H9 (cell line): ENCODE measurements at regions not wholly inside any gene's neighbourhood (a gene's known extent, or its start where the extent isn't known, plus 50 kb on each side); places are given as distances from the start of the nearest gene placed in this dataset.

Experiments used
- DNase-seq: peaks from one replicate; pipeline ENCODE4 v3.0.0-alpha.2; 2017
- H2AFZ ChIP-seq: one replicate; pipeline ENCODE4 v1.6.1; 2013; ENCODE audit warnings: mild to moderate bottlenecking, low read length, control low read depth, moderate library complexity
- H2AK5ac ChIP-seq: 2 replicates; pipeline ENCODE4 v1.6.1; 2013; ENCODE audit warnings: low read length, control low read depth, mixed read lengths; ENCODE audit not compliant: insufficient read length
- H2BK120ac ChIP-seq: one replicate; pipeline ENCODE4 v1.6.1; 2013; ENCODE audit warnings: low read depth, mild to moderate bottlenecking, low read length, control low read depth, inconsistent platforms; ENCODE audit not compliant: poor library complexity, severe bottlenecking
- H2BK12ac ChIP-seq: 2 replicates; pipeline ENCODE4 v1.6.1; 2013; ENCODE audit warnings: low read length, control low read depth, mixed read lengths, low read depth; ENCODE audit not compliant: insufficient read length
- H2BK15ac ChIP-seq: 2 replicates; pipeline ENCODE4 v1.6.1; 2013; ENCODE audit warnings: low read depth, low read length, control low read depth
- H2BK20ac ChIP-seq: one replicate; pipeline ENCODE4 v1.6.1; 2013; ENCODE audit warnings: low read depth, mild to moderate bottlenecking, low read length, control low read depth, inconsistent platforms; ENCODE audit not compliant: poor library complexity, severe bottlenecking
- H2BK5ac ChIP-seq: 2 replicates; pipeline ENCODE4 v1.6.1; 2013; ENCODE audit warnings: low read length, control low read depth, mixed read lengths; ENCODE audit not compliant: insufficient read length
- H3K14ac ChIP-seq: 2 replicates; pipeline ENCODE4 v1.6.1; 2013; ENCODE audit warnings: low read length, control low read depth; ENCODE audit not compliant: insufficient read depth
- H3K18ac ChIP-seq: 2 replicates; pipeline ENCODE4 v1.6.1; 2013; ENCODE audit warnings: low read depth, mild to moderate bottlenecking, mixed read lengths, low read length, control low read depth; ENCODE audit not compliant: insufficient read length
- H3K23ac ChIP-seq: 2 replicates; pipeline ENCODE4 v1.6.1; 2013; ENCODE audit warnings: low read length, control low read depth, mixed read lengths, low read depth; ENCODE audit not compliant: insufficient read length
- H3K23me2 ChIP-seq: 2 replicates; pipeline ENCODE4 v1.6.1; 2013; ENCODE audit warnings: low read depth, mild to moderate bottlenecking, mixed read lengths, low read length, control low read depth; ENCODE audit not compliant: insufficient read length, poor library complexity, severe bottlenecking
- H3K27ac ChIP-seq: 2 replicates; pipeline ENCODE4 v1.5.1; 2013; ENCODE audit warnings: low read length, control low read depth, mixed read lengths, low read depth; ENCODE audit not compliant: insufficient read length
- H3K27me3 ChIP-seq: 2 replicates; pipeline ENCODE4 v1.6.1; 2013; ENCODE audit warnings: low read length, control low read depth, inconsistent platforms; ENCODE audit not compliant: insufficient read depth
- H3K4ac ChIP-seq: 2 replicates; pipeline ENCODE4 v1.6.1; 2013; ENCODE audit warnings: low read depth, mild to moderate bottlenecking, control low read depth, inconsistent platforms, low read length, moderate library complexity
- H3K4me1 ChIP-seq: 2 replicates; pipeline ENCODE4 v1.6.1; 2013; ENCODE audit warnings: low read length, control low read depth, inconsistent platforms; ENCODE audit not compliant: insufficient read depth
- H3K4me2 ChIP-seq: 2 replicates; pipeline ENCODE4 v1.6.1; 2013; ENCODE audit warnings: low read length, control low read depth, mixed read lengths; ENCODE audit not compliant: insufficient read length, insufficient read depth
- H3K56ac ChIP-seq: 2 replicates; pipeline ENCODE4 v1.6.1; 2013; ENCODE audit warnings: low read depth, mild to moderate bottlenecking, mixed read lengths, low read length, control low read depth; ENCODE audit not compliant: insufficient read length
- H3K79me1 ChIP-seq: 2 replicates; pipeline ENCODE4 v1.6.1; 2013; ENCODE audit warnings: low read depth, mild to moderate bottlenecking, moderate library complexity, low read length, control low read depth, inconsistent platforms; ENCODE audit not compliant: insufficient read depth, poor library complexity, severe bottlenecking
- H3K79me2 ChIP-seq: 2 replicates; pipeline ENCODE4 v1.6.1; 2013; ENCODE audit warnings: low read length, control low read depth, inconsistent platforms; ENCODE audit not compliant: insufficient read depth
- H3K9ac ChIP-seq: 2 replicates; pipeline ENCODE4 v1.6.1; 2013; ENCODE audit warnings: low read length, control low read depth, mixed read lengths; ENCODE audit not compliant: insufficient read length; ENCODE audit errors: extremely low read depth
- H3K9me3 ChIP-seq: one replicate; pipeline ENCODE4 v1.6.1; 2013; ENCODE audit warnings: low read depth, low read length, inconsistent platforms; ENCODE audit not compliant: control insufficient read depth
- H3T11ph ChIP-seq: one replicate; pipeline ENCODE4 v1.6.1; 2013; ENCODE audit warnings: mild to moderate bottlenecking, low read length, control low read depth, inconsistent platforms
- H4K20me1 ChIP-seq: one replicate; pipeline ENCODE4 v1.6.1; 2013; ENCODE audit not compliant: control insufficient read depth, insufficient read length, insufficient read depth
- H4K5ac ChIP-seq: 2 replicates; pipeline ENCODE4 v1.6.1; 2013; ENCODE audit warnings: low read depth, mild to moderate bottlenecking, mixed read lengths, low read length, control low read depth; ENCODE audit not compliant: insufficient read length
- H4K8ac ChIP-seq: replicated peaks from 2 replicates; pipeline ENCODE4 v1.6.1; 2013; ENCODE audit warnings: low read length, control low read depth, mixed read lengths, low read depth; ENCODE audit not compliant: insufficient read length
- H4K91ac ChIP-seq: 2 replicates; pipeline ENCODE4 v1.6.1; 2013; ENCODE audit warnings: low read depth, mild to moderate bottlenecking, moderate library complexity, mixed read lengths, low read length, control low read depth; ENCODE audit not compliant: insufficient read length
- H3K27ac Mint-ChIP-seq, 3 experiments: 2 replicates in 2 of 3; 3 replicates in 1 of 3; pipeline ENCODE4 v1.8.0; 2020 to 2021; ENCODE audit warnings: mixed read lengths in 3 of 3, mild to moderate bottlenecking in 1 of 3, moderate library complexity in 1 of 3
- H3K27me3 Mint-ChIP-seq: 2 replicates; pipeline ENCODE4 v1.8.0; 2021; ENCODE audit warnings: low read depth, mild to moderate bottlenecking, moderate library complexity, mixed read lengths
- H3K36me3 Mint-ChIP-seq, 3 experiments: 2 replicates in 2 of 3; 3 replicates in 1 of 3; pipeline ENCODE4 v1.8.0; 2020 to 2021; ENCODE audit warnings: low read depth in 3 of 3, mixed read lengths in 3 of 3; ENCODE audit not compliant: insufficient read depth in 1 of 3
- H3K4me1 Mint-ChIP-seq, 2 experiments: 2 replicates each; pipeline ENCODE4 v1.8.0; 2020; ENCODE audit warnings: mixed read lengths in 2 of 2
- H3K4me3 Mint-ChIP-seq, 2 experiments: 2 replicates in 1 of 2; 3 replicates in 1 of 2; pipeline ENCODE4 v1.8.0; 2020 to 2021; ENCODE audit warnings: mild to moderate bottlenecking in 2 of 2, mixed read lengths in 2 of 2, moderate library complexity in 1 of 2
- H3K9me3 Mint-ChIP-seq, 2 experiments: 2 replicates in 1 of 2; 3 replicates in 1 of 2; pipeline ENCODE4 v1.8.0; 2020; ENCODE audit warnings: mild to moderate bottlenecking in 2 of 2, mixed read lengths in 2 of 2, moderate library complexity in 1 of 2
- CTCF ChIP-seq: fragments of 200-600 bp; sonication (generic); conservative IDR thresholded peaks from 3 replicates; pipeline ENCODE4 v1.8.0; 2021; ENCODE audit warnings: antibody characterized with exemption, mild to moderate bottlenecking
- WGBS: extraction: QIAGEN DNeasy Blood & Tissue Kit; methylation state at CpG from one replicate; pipeline ENCODE4 v1.1.7; 2013; ENCODE audit warnings: missing lambda C conversion rate, low lambda C conversion rate, mixed read lengths; ENCODE audit not compliant: insufficient read length; ENCODE audit errors: extremely low coverage; 5-methylcytosine and 5-hydroxymethylcytosine counted together

DNA sequence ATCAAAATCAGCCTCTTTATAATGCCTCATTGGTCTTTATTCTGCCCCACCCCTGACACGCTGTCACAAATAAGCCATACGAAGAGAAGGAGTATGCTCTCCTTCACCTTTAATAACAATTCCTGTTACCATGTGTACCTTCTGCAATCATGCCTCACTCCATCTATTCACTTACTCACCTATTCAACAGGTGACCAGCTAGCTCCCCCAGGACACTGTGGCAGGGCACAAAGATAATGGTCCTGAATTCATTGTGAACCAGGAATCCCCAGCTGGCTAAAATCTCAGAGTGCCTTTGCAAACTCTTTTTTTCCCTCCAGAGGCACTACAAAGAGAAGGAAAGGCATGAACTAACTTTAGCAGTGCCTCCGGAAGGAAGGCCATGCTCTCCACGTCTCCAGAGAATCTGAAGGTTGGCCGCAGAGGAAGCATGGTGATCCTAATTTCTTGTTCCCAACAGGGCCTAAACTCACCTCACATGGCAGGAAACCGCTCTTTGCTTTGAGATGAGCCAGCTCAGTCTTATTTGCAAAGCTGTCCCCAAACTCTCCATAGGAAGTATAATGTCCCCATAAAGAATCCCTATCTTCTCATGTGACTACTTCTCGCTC is 590.3 kb downstream of the BUD13 start:
- Mint-ChIP-seq H3K9me3 (no peaks in the 10 kb centered on the region), H3K27ac (no peak overlapping the region), H3K27me3 (peaks cover 1% of the 10 kb centered on the region; the same call in 1 of the 2 replicates), H3K36me3 (no peaks in the 10 kb centered on the region), H3K4me1 (peaks cover 19 to 35% of the 10 kb centered on the region in 2 experiments), H3K4me3 (no peak overlapping the region)
- no peak overlapping the region for H2AFZ ChIP-seq
- H2BK12ac ChIP-seq = no peak overlapping the region
- no peak for DNase-seq
- TF ChIP-seq CTCF = no peak
- no peak overlapping the region for H4K8ac ChIP-seq
- H2BK120ac ChIP-seq = no peak overlapping the region
- no peak overlapping the region for H2AK5ac ChIP-seq
- H3K18ac ChIP-seq = no peak overlapping the region
- H4K91ac ChIP-seq = no peak overlapping the region
- no CpG with 5 or more reads among the region's 7 CpGs for WGBS
- no peak overlapping the region for H3K56ac ChIP-seq
- no peak overlapping the region for H4K5ac ChIP-seq
- H3K9ac ChIP-seq = no peak overlapping the region
- no peaks in the 10 kb centered on the region for H3K9me3 ChIP-seq
- H2BK20ac ChIP-seq = no peak overlapping the region
- no peak overlapping the region for H3K4ac ChIP-seq
- H2BK5ac ChIP-seq = no peak overlapping the region
- no peak overlapping the region for H3K4me2 ChIP-seq
- H2BK15ac ChIP-seq = no peak overlapping the region
- no peaks in the 10 kb centered on the region for H3K79me2 ChIP-seq
- H3K23me2 ChIP-seq = no peaks in the 10 kb centered on the region
- H3K27ac ChIP-seq = no peak overlapping the region
- H3K27me3 ChIP-seq = no peaks in the 10 kb centered on the region
- H3K79me1 ChIP-seq = no peaks in the 10 kb centered on the region
- H3K23ac ChIP-seq = no peak overlapping the region
- no peak overlapping the region for H3T11ph ChIP-seq
- H4K20me1 ChIP-seq = no peaks in the 10 kb centered on the region
- peaks cover 6% of the 10 kb centered on the region; the same call in 1 of the 2 replicates for H3K4me1 ChIP-seq
- no peak overlapping the region for H3K14ac ChIP-seq
